Astrocyte (in vitro differentiated cells and primary cell): ENCODE measurements at regions not wholly inside any gene's neighbourhood (a gene's known extent, or its start where the extent isn't known, plus 50 kb on each side); places are given as distances from the start of the nearest gene placed in this dataset.

Experiments
- DNase-seq: peaks from one replicate; pipeline ENCODE4 v3.0.0-alpha.2; 2010; ENCODE audit warnings: low read depth
- FAIRE-seq: peaks from 2 replicates; lab custom pipeline; 2011; peaks lifted over from hg19 to GRCh38; lab: Jason Lieb, UNC
- H2AFZ ChIP-seq: 2 replicates; pipeline ENCODE4 v1.6.0; 2012; ENCODE audit warnings: low read depth, low read length, inconsistent platforms
- H3K27ac ChIP-seq: 2 replicates; pipeline ENCODE4 v1.5.1; 2011; ENCODE audit warnings: low read depth, low read length, inconsistent platforms
- H3K27me3 ChIP-seq: 2 replicates; pipeline ENCODE4 v1.6.0; 2011; ENCODE audit warnings: low read length, inconsistent platforms; ENCODE audit not compliant: insufficient read depth
- H3K36me3 ChIP-seq: 2 replicates; pipeline ENCODE4 v1.5.1; 2011; ENCODE audit warnings: low read length, inconsistent platforms; ENCODE audit not compliant: insufficient read depth
- H3K4me1 ChIP-seq: 2 replicates; pipeline ENCODE4 v1.5.1; 2011; ENCODE audit warnings: low read length, inconsistent platforms; ENCODE audit not compliant: insufficient read depth
- H3K4me2 ChIP-seq: 2 replicates; pipeline ENCODE4 v1.6.0; 2012; ENCODE audit warnings: low read length, inconsistent platforms
- H3K4me3 ChIP-seq: 2 replicates; pipeline ENCODE4 v1.5.1; 2011; ENCODE audit warnings: low read depth, mild to moderate bottlenecking, low read length, inconsistent platforms; ENCODE audit not compliant: insufficient read depth
- H3K79me2 ChIP-seq: 2 replicates; pipeline ENCODE4 v1.6.0; 2012; ENCODE audit warnings: mild to moderate bottlenecking, low read length, inconsistent platforms; ENCODE audit not compliant: insufficient read depth
- H3K9ac ChIP-seq: 2 replicates; pipeline ENCODE4 v1.6.0; 2012; ENCODE audit warnings: mild to moderate bottlenecking, low read length, inconsistent platforms
- H3K9me3 ChIP-seq: 2 replicates; pipeline ENCODE4 v1.5.1; 2012; ENCODE audit warnings: low read depth, mild to moderate bottlenecking, low read length, inconsistent platforms; ENCODE audit not compliant: insufficient read depth
- H4K20me1 ChIP-seq: 2 replicates; pipeline ENCODE4 v1.6.0; 2012; ENCODE audit warnings: low read length, inconsistent platforms; ENCODE audit not compliant: insufficient read depth
- H3K27ac Mint-ChIP-seq: one replicate; pipeline ENCODE4 v1.8.0; 2021; ENCODE audit warnings: mild to moderate bottlenecking, mixed read lengths; ENCODE audit not compliant: unreplicated experiment
- H3K27me3 Mint-ChIP-seq: one replicate; pipeline ENCODE4 v1.8.0; 2021; ENCODE audit warnings: low read depth, mixed read lengths; ENCODE audit not compliant: unreplicated experiment
- H3K36me3 Mint-ChIP-seq: one replicate; pipeline ENCODE4 v1.8.0; 2021; ENCODE audit warnings: low read depth, mixed read lengths; ENCODE audit not compliant: unreplicated experiment
- H3K4me1 Mint-ChIP-seq: one replicate; pipeline ENCODE4 v1.8.0; 2021; ENCODE audit warnings: low read depth, mixed read lengths; ENCODE audit not compliant: unreplicated experiment
- H3K4me3 Mint-ChIP-seq: one replicate; pipeline ENCODE4 v1.8.0; 2021; ENCODE audit warnings: mild to moderate bottlenecking, moderate library complexity, mixed read lengths; ENCODE audit not compliant: unreplicated experiment
- H3K9me3 Mint-ChIP-seq: one replicate; pipeline ENCODE4 v1.8.0; 2021; ENCODE audit warnings: mild to moderate bottlenecking, mixed read lengths; ENCODE audit not compliant: unreplicated experiment
- CTCF ChIP-seq: IDR thresholded peaks from 2 replicates; pipeline ENCODE4 v1.5.1; 2011; ENCODE audit warnings: low read depth, mild to moderate bottlenecking, inconsistent platforms, low read length, moderate library complexity; ENCODE audit not compliant: insufficient read depth
- EZH2 ChIP-seq: IDR thresholded peaks from 2 replicates; pipeline ENCODE4 v1.6.1; 2012; ENCODE audit warnings: mild to moderate bottlenecking, low read length, inconsistent platforms; ENCODE audit not compliant: insufficient read depth

DNA sequence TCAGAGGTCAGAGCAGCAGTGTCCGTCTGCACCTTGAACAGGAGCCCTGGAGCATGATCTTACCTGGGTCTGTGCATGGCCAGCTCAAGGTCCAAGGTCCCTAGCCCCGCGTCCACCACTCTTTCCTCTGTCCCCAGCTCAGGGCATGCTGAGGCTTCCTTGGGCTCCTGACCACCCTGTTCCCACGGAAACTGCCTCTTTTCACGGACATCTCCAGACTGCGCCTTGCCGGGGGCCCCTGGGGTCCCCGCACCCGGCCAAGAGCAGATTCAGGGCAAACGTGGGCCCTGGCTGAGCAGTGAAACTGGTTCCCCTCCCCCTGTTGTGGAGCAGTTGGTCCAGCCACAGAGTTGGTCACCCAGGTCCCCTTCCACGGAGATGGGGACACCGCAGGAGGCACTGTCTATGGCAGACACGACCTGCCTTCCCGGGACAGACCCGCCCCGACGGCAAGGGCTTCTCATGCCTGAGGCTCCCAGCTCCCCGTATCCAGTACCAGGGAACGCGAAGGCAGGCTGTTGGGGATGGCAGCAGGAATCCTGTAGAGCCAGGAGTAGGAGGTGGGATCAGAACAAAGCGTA lies 217.4 kb upstream of the PPP2R2D start:
- no peaks in the 10 kb centered on the region for H3K36me3 ChIP-seq
- H4K20me1 ChIP-seq: no peaks in the 10 kb centered on the region
- no peak overlapping the region for H3K4me3 ChIP-seq
- H3K27me3 Mint-ChIP-seq: peaks cover 25% of the 10 kb centered on the region
- no peak overlapping the region for H3K9ac ChIP-seq
- H2AFZ ChIP-seq: no peak overlapping the region
- peaks cover 19% of the 10 kb centered on the region for H3K9me3 ChIP-seq
- no peak overlapping the region for H3K27ac ChIP-seq
- H3K4me1 ChIP-seq: no peaks in the 10 kb centered on the region
- H3K79me2 ChIP-seq: no peaks in the 10 kb centered on the region
- no peak for DNase-seq
- no peaks in the 10 kb centered on the region for H3K36me3 Mint-ChIP-seq
- no peak overlapping the region for H3K27ac Mint-ChIP-seq
- H3K4me2 ChIP-seq: no peak overlapping the region
- no peaks in the 10 kb centered on the region for H3K27me3 ChIP-seq
- H3K4me1 Mint-ChIP-seq: no peaks in the 10 kb centered on the region
- TF ChIP-seq EZH2 (no peak), CTCF (no peak)
- FAIRE-seq: no peak
- H3K4me3 Mint-ChIP-seq: no peak overlapping the region
- H3K9me3 Mint-ChIP-seq: peaks cover 2% of the 10 kb centered on the region

- no peak overlapping the region for H3K4me2 ChIP-seq
- no peaks in the 10 kb centered on the region for H3K36me3 ChIP-seq
- peaks cover 19% of the 10 kb centered on the region for H3K9me3 ChIP-seq
- TF ChIP-seq EZH2 (no peak), CTCF (no peak)
- Mint-ChIP-seq H3K4me1 (no peaks in the 10 kb centered on the region), H3K4me3 (no peak overlapping the region), H3K27ac (no peak overlapping the region), H3K27me3 (peaks cover 23% of the 10 kb centered on the region), H3K9me3 (peaks cover 2% of the 10 kb centered on the region), H3K36me3 (no peaks in the 10 kb centered on the region)
- no peak overlapping the region for H3K4me3 ChIP-seq
- H3K9ac ChIP-seq: no peak overlapping the region
- FAIRE-seq (no peak), DNase-seq (no peak)
- no peaks in the 10 kb centered on the region for H3K4me1 ChIP-seq
- H3K79me2 ChIP-seq: no peaks in the 10 kb centered on the region
- H3K27me3 ChIP-seq: no peaks in the 10 kb centered on the region
- no peaks in the 10 kb centered on the region for H4K20me1 ChIP-seq
- H3K27ac ChIP-seq: no peak overlapping the region
- no peak overlapping the region for H2AFZ ChIP-seq
These were observed 216.9 kb upstream of the PPP2R2D start for GRCh38 chr10:131683941-131684340.

DNA sequence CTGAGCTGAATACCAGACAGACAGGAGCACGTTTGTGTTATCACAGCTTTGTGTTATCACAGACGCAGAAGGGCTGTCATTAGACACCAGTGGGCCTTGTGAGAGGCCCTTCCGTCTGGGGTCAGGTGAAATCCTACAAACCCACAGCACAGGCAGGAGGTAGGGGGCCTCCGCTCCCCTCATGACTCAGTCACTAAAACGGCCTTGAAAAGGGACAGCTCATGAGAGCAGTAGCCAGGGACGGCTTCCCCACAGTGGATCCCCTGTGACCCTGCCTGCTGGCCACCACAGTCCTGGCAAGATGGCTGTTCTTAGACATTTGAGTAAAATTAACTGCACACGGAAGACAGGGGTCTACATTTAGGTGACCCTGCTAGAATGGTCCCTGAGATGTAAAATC lies 215.8 kb upstream of the PPP2R2D start:
- TF ChIP-seq EZH2 (no peak), CTCF (no peak)
- DNase-seq: no peak
- no peak overlapping the region for H3K4me3 Mint-ChIP-seq
- Histone ChIP-seq H3K4me1 (no peaks in the 10 kb centered on the region), H3K4me3 (no peak overlapping the region), H2AFZ (no peak overlapping the region), H3K27ac (no peak overlapping the region), H3K27me3 (no peaks in the 10 kb centered on the region), H3K9ac (no peak overlapping the region), H3K36me3 (no peaks in the 10 kb centered on the region), H3K79me2 (no peaks in the 10 kb centered on the region), H3K4me2 (no peak overlapping the region), H3K9me3 (peaks cover 25% of the 10 kb centered on the region), H4K20me1 (no peaks in the 10 kb centered on the region)
- no peak for FAIRE-seq
- H3K27ac Mint-ChIP-seq: no peak overlapping the region
- H3K36me3 Mint-ChIP-seq: no peaks in the 10 kb centered on the region
- no peaks in the 10 kb centered on the region for H3K4me1 Mint-ChIP-seq
- peaks cover 2% of the 10 kb centered on the region for H3K9me3 Mint-ChIP-seq
- peaks cover 21% of the 10 kb centered on the region for H3K27me3 Mint-ChIP-seq
